ENCODE measurements at regions not wholly inside any gene's neighbourhood (a gene's known extent, or its start where the extent isn't known, plus 50 kb on each side); places are given as distances from the start of the nearest gene placed in this dataset.

DNA sequence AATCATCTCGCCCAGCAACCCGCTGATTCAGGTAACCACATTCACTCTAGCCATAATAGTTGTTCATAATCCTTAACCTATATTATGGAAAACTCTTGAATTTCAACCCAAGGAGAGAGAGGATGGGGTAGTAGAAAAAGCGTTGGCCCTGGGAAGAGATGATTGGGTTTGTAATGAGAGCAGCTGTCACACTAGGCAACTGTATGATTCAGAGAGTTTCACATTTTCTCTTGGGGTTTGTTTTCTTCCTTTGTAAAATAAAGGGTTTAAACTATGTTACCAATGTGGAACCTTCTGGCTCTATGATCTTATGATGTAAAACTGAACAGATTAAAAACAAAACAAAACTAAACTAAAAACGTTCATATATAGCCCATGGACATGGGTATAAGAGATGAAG, 705.2 kb upstream of the IGFBP3 start:
- TF ChIP-seq, protein P1, sequence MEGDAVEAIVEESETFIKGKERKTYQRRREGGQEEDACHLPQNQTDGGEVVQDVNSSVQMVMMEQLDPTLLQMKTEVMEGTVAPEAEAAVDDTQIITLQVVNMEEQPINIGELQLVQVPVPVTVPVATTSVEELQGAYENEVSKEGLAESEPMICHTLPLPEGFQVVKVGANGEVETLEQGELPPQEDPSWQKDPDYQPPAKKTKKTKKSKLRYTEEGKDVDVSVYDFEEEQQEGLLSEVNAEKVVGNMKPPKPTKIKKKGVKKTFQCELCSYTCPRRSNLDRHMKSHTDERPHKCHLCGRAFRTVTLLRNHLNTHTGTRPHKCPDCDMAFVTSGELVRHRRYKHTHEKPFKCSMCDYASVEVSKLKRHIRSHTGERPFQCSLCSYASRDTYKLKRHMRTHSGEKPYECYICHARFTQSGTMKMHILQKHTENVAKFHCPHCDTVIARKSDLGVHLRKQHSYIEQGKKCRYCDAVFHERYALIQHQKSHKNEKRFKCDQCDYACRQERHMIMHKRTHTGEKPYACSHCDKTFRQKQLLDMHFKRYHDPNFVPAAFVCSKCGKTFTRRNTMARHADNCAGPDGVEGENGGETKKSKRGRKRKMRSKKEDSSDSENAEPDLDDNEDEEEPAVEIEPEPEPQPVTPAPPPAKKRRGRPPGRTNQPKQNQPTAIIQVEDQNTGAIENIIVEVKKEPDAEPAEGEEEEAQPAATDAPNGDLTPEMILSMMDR (IDR thresholded peaks at IDR 0.05), result no peak
- no peak for TF ChIP-seq POLR2A (IDR thresholded peaks at IDR 0.05)
- no peak for TF ChIP-seq POLR2AphosphoS5 (IDR thresholded peaks at IDR 0.05; ENCODE audit: insufficient read depth in 1 of 2, low read depth in 1 of 2)
